Endothelial cell (in vitro differentiated cells): ENCODE measurements at regions not wholly inside any gene's neighbourhood (a gene's known extent, or its start where the extent isn't known, plus 50 kb on each side); places are given as distances from the start of the nearest gene placed in this dataset.

Experiments used
- DNase-seq: peaks from one replicate; pipeline ENCODE4 v3.0.0; 2021; ENCODE audit warnings: low spot score
- H3K27ac Mint-ChIP-seq: one replicate; pipeline ENCODE4 v1.8.0; 2021; ENCODE audit warnings: mixed read lengths, inconsistent platforms; ENCODE audit not compliant: unreplicated experiment
- H3K27me3 Mint-ChIP-seq: one replicate; pipeline ENCODE4 v1.8.0; 2021; ENCODE audit warnings: mild to moderate bottlenecking, moderate library complexity, mixed read lengths, inconsistent platforms; ENCODE audit not compliant: unreplicated experiment
- H3K36me3 Mint-ChIP-seq: one replicate; pipeline ENCODE4 v1.8.0; 2021; ENCODE audit warnings: mild to moderate bottlenecking, low read depth, mixed read lengths, inconsistent platforms; ENCODE audit not compliant: unreplicated experiment
- H3K4me1 Mint-ChIP-seq: one replicate; pipeline ENCODE4 v1.8.0; 2021; ENCODE audit warnings: mild to moderate bottlenecking, mixed read lengths, inconsistent platforms; ENCODE audit not compliant: unreplicated experiment
- H3K4me3 Mint-ChIP-seq: one replicate; pipeline ENCODE4 v1.8.0; 2021; ENCODE audit warnings: mild to moderate bottlenecking, mixed read lengths, inconsistent platforms; ENCODE audit not compliant: unreplicated experiment
- H3K9me3 Mint-ChIP-seq: one replicate; pipeline ENCODE4 v1.8.0; 2021; ENCODE audit warnings: mixed read lengths, inconsistent platforms; ENCODE audit not compliant: unreplicated experiment
- TF ChIP-seq, protein P1 (sequence below): fragments of 200-600 bp; sonication (generic); IDR thresholded peaks from one replicate; pipeline ENCODE4 v1.5.0; 2021; ENCODE audit warnings: antibody characterized with exemption; ENCODE audit not compliant: unreplicated experiment

DNA sequence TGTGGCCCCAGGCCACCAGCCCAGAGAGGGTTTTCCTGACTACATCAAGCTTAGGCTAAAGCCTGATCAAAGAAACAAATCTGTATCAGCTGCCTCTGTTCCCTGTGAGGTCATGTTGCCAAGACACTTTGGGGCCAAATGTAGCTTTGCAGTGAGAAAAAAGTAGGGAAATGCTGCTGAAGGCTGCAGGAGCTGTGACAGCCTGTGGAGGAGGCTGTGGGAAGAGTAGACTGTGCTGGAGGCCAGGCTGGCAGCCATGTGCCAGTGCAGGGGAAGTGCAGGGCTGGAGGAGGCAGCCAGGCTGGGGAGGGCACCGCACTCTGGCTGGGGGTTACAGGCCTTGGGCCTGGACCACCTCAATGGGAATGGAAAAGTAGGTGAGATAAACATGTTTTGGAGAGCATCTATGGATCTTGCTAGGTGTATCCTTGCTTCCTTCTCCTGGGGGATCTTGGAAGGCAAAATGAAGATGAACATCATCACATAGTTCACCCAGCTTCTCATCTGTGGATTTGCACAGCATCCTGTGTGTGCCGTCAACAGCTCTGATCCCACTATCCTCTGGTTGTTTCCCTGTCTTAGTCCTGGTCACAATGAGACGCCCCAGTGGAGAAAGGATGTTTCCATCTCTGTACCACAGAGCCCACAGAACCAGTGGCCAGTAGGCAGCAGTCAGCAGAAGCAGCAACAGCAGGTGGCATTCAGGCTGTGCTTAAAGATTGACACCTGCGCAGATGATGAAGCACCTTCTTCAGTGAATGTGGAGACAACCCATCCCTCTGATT lies 103.8 kb upstream of the COPS8 start:
- H3K4me1 Mint-ChIP-seq: no peaks in the 10 kb centered on the region
- DNase-seq: no peak

DNA sequence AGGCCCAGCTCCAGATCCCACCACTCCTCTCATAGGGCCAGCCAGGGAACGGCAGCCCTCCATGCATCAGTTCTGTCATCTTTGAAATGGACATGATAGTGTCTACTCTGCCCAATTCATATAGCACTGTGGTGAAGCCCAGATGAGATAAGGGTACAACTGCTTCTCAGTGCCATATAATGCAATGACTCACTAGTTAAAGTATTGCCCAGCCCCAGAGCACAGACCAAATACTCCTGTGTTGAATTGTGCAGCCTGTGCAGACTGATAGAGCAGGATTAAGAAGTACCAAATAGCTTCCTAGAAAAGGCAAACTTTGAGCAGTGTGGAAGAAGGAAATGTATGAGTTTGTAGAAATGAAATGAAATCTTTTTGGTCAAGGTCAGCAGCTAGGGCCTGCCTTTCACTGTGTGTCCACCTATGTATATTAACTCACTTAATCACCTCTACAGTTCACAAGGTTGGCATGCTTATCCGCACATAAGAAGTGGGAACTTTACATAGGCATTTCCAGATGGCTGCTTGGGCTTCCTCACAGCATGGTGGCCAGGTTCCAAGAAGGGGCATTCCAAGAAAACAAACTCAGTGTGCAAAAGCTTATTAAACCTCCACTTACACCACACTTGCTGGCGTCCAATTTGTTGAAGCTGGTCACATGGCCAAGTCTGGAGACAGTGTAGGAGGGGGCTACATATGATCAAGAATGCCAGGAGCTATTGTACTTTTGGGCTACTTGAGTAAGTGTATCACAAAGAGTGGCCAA lies 102.8 kb upstream of the COPS8 start:
- no peak for DNase-seq
- Mint-ChIP-seq H3K4me3 (no peak overlapping the region), H3K27me3 (peaks cover 1% of the 10 kb centered on the region), H3K27ac (no peak overlapping the region), H3K36me3 (no peaks in the 10 kb centered on the region), H3K9me3 (peaks cover 3% of the 10 kb centered on the region), H3K4me1 (no peaks in the 10 kb centered on the region)
- TF ChIP-seq, protein P1, sequence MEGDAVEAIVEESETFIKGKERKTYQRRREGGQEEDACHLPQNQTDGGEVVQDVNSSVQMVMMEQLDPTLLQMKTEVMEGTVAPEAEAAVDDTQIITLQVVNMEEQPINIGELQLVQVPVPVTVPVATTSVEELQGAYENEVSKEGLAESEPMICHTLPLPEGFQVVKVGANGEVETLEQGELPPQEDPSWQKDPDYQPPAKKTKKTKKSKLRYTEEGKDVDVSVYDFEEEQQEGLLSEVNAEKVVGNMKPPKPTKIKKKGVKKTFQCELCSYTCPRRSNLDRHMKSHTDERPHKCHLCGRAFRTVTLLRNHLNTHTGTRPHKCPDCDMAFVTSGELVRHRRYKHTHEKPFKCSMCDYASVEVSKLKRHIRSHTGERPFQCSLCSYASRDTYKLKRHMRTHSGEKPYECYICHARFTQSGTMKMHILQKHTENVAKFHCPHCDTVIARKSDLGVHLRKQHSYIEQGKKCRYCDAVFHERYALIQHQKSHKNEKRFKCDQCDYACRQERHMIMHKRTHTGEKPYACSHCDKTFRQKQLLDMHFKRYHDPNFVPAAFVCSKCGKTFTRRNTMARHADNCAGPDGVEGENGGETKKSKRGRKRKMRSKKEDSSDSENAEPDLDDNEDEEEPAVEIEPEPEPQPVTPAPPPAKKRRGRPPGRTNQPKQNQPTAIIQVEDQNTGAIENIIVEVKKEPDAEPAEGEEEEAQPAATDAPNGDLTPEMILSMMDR: no peak

More for the DNA sequence above, 103.8 kb upstream of the COPS8 start:
- H3K27me3 Mint-ChIP-seq: peaks cover 3% of the 10 kb centered on the region
- TF ChIP-seq, protein P1: no peak
- H3K27ac Mint-ChIP-seq: no peak overlapping the region
- no peaks in the 10 kb centered on the region for H3K36me3 Mint-ChIP-seq
- peaks cover 3% of the 10 kb centered on the region for H3K9me3 Mint-ChIP-seq
- H3K4me3 Mint-ChIP-seq: no peak overlapping the region

DNA sequence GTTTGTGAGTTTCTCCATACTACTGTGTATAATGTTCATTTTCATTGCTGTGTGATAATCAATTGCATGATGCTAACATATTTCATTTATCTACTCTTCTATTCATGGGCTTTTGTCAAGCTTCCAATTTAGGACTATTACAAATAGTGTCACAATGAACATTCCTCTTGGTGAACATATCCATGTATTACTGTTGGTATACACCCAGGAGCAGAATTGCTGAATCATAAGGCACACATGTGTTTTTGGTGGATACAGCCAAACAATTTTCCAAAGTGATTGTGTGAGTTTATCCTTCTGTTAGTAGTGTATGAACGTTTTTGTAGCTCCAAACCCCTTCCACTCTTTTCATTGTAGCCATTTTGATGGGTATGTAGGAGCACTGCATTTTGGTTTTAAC lies 101.6 kb upstream of the COPS8 start:
- H3K4me3 Mint-ChIP-seq: no peak overlapping the region
- DNase-seq: no peak
- no peaks in the 10 kb centered on the region for H3K36me3 Mint-ChIP-seq
- no peaks in the 10 kb centered on the region for H3K4me1 Mint-ChIP-seq
- no peak overlapping the region for H3K27ac Mint-ChIP-seq
- H3K27me3 Mint-ChIP-seq: peaks cover 1% of the 10 kb centered on the region
- peaks cover 3% of the 10 kb centered on the region for H3K9me3 Mint-ChIP-seq
- TF ChIP-seq, protein P1: no peak

DNA sequence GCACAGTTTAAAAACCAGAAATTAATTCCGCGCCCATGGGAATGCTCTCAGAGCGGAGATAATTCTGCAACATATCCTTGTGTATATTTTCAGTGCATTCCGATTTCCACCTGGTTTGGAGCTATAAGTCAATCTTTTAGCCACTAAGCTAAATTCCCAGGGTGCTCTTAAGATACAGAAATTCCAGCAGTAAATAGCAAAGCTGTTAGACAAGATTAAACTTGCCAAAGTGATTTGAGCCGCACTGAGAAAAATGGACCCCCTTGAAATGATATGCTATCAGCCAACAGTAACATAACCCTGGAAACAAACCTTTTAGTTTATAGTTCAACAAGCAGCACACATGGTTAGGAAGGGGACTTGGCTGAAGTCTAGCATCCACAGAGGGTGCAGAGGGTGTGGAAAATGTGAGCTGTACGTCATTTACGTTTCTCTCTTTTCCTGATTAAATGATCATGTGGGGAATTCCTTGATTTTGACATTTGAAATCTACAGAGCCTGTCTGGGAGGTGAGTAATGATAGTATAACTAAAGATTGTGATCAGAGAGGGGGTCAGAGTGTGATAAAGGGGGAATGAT lies 99.8 kb upstream of the COPS8 start:
- Mint-ChIP-seq H3K36me3 (no peaks in the 10 kb centered on the region), H3K4me1 (no peaks in the 10 kb centered on the region), H3K27me3 (peaks cover 5% of the 10 kb centered on the region), H3K9me3 (peaks cover 3% of the 10 kb centered on the region), H3K4me3 (no peak overlapping the region), H3K27ac (no peak overlapping the region)
- DNase-seq: no peak
- TF ChIP-seq, protein P1: no peak
